ENCODE measurements at regions not wholly inside any gene's neighbourhood (a gene's known extent, or its start where the extent isn't known, plus 50 kb on each side); places are given as distances from the start of the nearest gene placed in this dataset.

DNA sequence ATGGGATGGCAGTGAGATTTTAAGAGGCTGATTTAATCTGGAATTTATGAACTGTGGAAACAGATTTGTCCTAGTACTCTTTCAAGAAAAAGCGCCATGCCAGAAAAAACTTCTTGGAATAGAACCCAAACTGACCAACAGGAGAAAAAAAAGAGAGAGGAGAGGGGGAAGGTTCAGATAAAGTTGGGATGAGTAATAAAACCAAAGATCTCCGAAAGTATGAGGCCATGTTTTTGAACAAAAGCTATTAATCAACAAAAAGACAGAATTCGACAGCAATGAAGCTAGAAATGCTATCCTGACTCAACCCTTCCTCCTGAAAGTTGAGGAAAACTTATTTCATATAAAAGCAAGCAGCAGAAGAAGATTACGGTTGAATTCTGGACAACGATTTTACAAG is 135.5 kb downstream of the CEMIP2 start:
- peaks cover 5% of the 10 kb centered on the region for H3K27me3 Mint-ChIP-seq
- H3K36me3 Mint-ChIP-seq = no peaks in the 10 kb centered on the region
- no peak overlapping the region for H3K4me3 Mint-ChIP-seq
- H3K9me3 Mint-ChIP-seq = peaks cover 0 to 1% (median 0%) of the 10 kb centered on the region in 3 donors
- no peak overlapping the region for H3K27ac Mint-ChIP-seq
- peaks cover 5 to 6% (median 5%) of the 10 kb centered on the region in 3 donors for H3K4me1 Mint-ChIP-seq

DNA sequence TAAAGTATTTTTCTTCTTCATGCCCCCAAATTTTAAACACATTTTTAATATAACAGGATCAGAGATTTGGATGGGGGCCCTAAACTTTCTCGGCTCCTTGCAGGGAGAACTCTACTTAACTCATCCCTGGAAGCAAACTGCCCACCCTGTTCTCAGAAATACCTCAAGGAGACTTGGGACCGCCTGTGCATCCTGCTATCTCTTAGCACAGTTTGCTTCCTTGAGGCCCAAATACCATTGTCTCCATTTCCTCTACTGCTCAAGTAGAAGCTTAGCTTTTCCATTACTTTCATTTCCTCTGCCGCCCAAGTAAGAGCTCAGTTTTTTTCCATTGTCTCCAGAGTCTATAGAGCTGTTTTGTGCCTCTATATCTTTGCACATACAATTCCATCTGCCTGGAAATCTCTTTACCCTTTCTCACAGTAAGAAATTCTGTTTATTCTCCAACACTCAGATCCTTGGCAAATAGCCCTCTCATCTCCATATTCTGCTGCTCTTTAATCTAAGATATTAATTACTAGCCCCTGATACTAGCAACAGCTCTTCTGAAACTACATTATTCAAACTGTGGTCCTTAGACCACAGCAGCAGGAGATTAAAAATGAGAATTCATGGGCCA is 137.8 kb downstream of the CEMIP2 start:
- H3K9me3 Mint-ChIP-seq = no peaks in the 10 kb centered on the region
- H3K27me3 Mint-ChIP-seq = peaks cover 2% of the 10 kb centered on the region
- H3K4me3 Mint-ChIP-seq = no peak overlapping the region
- H3K36me3 Mint-ChIP-seq = no peaks in the 10 kb centered on the region
- no peak overlapping the region for H3K27ac Mint-ChIP-seq
- no peaks in the 10 kb centered on the region for H3K4me1 Mint-ChIP-seq

DNA sequence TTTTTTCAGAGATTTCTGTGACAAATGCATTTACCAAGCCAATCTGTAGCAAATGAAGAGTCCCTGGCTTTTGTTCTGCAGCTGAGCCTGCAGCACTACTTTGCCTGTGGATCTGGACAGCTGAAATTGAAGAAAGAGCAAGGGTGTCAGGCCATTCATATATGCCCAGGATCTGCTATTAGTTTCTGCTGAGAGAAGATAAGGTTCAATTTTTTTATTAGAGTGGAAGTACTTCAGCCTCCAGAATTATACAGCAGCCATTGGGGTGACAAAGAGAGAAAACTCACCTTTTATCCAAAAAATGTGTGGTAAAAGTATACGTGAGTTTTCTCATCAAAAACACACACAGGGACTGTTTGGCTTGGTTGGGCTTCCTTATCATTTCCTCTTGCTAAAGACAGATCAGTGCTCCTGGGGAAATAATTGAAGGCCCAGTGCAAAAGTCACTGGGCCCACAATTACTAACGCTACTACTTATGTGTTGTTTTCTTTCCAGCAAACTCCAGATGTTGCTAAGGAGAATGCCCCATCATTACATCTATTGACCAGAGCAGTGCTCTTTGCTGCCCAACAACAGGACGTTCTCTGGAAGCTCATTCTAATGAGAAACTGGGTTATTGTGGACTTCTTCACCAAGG is 138.6 kb downstream of the CEMIP2 start:
- Mint-ChIP-seq H3K36me3 (no peaks in the 10 kb centered on the region), H3K4me3 (no peak overlapping the region), H3K9me3 (no peaks in the 10 kb centered on the region), H3K4me1 (no peaks in the 10 kb centered on the region), H3K27ac (no peak overlapping the region), H3K27me3 (peaks cover 2% of the 10 kb centered on the region)

GRCh38 chr9:71628247-71628646 is 140.1 kb downstream of the CEMIP2 start:
- Mint-ChIP-seq H3K9me3 (no peaks in the 10 kb centered on the region), H3K4me3 (no peak overlapping the region), H3K4me1 (no peaks in the 10 kb centered on the region), H3K36me3 (no peaks in the 10 kb centered on the region), H3K27me3 (peaks cover 2% of the 10 kb centered on the region), H3K27ac (no peak overlapping the region)

DNA sequence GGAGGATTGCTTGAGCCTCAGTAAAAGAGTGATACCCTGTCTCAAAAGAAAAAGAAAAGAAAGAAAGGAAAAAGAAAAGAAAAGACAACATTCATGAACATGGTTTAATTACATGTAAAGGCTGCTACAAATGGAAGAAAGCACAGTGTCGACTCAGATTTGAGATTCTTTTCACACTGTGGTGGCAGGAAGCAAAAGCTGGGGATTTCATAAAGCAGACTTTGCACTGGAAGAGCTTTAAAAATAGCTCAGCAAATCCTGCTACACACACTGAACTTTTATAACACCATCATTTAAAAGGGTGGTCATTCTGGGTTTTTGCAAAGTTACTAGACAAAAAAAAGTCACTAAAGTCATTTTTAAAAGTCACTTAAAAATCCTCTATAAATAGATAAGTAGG is 140.8 kb downstream of the CEMIP2 start:
- Mint-ChIP-seq H3K27me3 (peaks cover 2% of the 10 kb centered on the region), H3K36me3 (no peaks in the 10 kb centered on the region), H3K4me3 (no peak overlapping the region), H3K9me3 (no peaks in the 10 kb centered on the region), H3K27ac (no peak overlapping the region), H3K4me1 (no peaks in the 10 kb centered on the region)

- Mint-ChIP-seq H3K9me3 (no peaks in the 10 kb centered on the region), H3K4me3 (no peak overlapping the region), H3K27ac (no peak overlapping the region), H3K27me3 (peaks cover 3% of the 10 kb centered on the region), H3K36me3 (no peaks in the 10 kb centered on the region), H3K4me1 (no peaks in the 10 kb centered on the region)
These were observed 141.9 kb downstream of the CEMIP2 start for GRCh38 chr9:71626395-71626794.

DNA sequence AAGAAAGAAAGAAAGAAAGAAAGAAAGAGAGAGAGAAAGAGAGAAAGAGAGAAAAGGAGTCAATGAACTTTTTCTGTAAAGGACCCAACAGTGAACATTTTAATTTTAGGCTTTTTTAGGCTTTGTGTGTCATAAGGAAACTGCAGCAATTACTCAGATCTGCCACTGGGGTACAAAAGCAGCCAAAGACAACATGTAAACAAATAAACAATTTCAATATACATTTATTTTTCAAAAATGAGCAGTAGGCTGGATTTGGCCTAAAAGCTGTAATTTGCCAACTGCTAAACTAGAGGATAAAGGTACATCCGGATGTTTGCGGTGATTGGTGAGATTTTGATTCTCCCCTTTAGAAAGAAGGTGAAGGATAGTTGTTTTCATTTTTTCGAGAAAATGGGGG is 143.6 kb downstream of the CEMIP2 start:
- Mint-ChIP-seq H3K4me3 (no peak overlapping the region), H3K9me3 (no peaks in the 10 kb centered on the region), H3K4me1 (no peaks in the 10 kb centered on the region), H3K27ac (no peak overlapping the region), H3K36me3 (no peaks in the 10 kb centered on the region), H3K27me3 (peaks cover 5% of the 10 kb centered on the region)

GRCh38 chr9:71620746-71621145 is 147.6 kb downstream of the CEMIP2 start:
- H3K27ac Mint-ChIP-seq = no peak overlapping the region

DNA sequence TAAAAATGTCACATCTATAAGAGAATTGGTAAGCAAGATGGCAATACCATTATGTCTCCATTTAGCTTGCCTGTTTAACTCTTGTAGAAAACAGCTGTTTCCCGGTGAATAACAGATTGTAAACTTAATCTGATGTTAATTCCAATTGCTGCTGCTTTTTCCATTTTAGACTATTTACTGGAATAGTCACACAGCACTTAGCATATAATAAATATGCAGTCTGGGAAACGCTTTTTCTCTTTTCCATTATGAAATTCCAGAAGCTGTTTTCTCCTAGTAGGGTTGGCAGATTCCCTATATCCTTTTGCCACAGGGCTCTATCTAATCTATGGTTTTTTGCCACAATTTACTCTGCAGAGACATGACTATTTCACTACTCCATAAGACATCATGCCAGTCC is 148.0 kb downstream of the CEMIP2 start:
- Mint-ChIP-seq H3K27ac (no peak overlapping the region), H3K9me3 (peaks cover 2 to 12% (median 8%) of the 10 kb centered on the region in 3 donors), H3K4me1 (no peaks in the 10 kb centered on the region), H3K27me3 (peaks cover 3% of the 10 kb centered on the region), H3K36me3 (peaks cover 3% of the 10 kb centered on the region), H3K4me3 (no peak overlapping the region)

More at GRCh38 chr9:71620746-71621145, 147.6 kb downstream of the CEMIP2 start:
- Mint-ChIP-seq H3K4me3 (no peak overlapping the region), H3K4me1 (no peaks in the 10 kb centered on the region), H3K36me3 (peaks cover 3% of the 10 kb centered on the region), H3K9me3 (peaks cover 2 to 12% (median 8%) of the 10 kb centered on the region in 3 donors), H3K27me3 (peaks cover 3% of the 10 kb centered on the region)

DNA sequence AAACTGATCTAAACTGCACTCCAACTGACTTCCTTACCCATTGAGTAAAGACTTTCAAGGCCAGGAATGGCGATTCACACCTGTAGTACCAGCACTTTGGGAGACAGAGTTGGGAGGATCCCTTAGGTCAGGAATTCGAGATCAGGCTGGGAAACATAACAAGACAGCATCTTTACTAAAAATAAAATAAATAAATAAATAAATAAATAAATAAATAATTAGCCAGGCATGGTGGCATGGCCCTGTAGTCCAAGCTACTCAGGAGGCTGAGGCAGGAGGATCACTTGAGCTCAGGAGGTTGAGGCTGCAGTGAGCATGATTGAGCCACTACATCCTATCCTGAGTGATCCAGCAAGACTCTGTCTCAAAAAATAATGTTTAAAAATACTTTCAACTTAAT is 148.4 kb downstream of the CEMIP2 start:
- Mint-ChIP-seq H3K9me3 (peaks cover 2 to 12% (median 8%) of the 10 kb centered on the region in 3 donors), H3K4me3 (no peak overlapping the region), H3K4me1 (no peaks in the 10 kb centered on the region), H3K36me3 (peaks cover 3% of the 10 kb centered on the region), H3K27ac (no peak overlapping the region), H3K27me3 (peaks cover 3% of the 10 kb centered on the region)

DNA sequence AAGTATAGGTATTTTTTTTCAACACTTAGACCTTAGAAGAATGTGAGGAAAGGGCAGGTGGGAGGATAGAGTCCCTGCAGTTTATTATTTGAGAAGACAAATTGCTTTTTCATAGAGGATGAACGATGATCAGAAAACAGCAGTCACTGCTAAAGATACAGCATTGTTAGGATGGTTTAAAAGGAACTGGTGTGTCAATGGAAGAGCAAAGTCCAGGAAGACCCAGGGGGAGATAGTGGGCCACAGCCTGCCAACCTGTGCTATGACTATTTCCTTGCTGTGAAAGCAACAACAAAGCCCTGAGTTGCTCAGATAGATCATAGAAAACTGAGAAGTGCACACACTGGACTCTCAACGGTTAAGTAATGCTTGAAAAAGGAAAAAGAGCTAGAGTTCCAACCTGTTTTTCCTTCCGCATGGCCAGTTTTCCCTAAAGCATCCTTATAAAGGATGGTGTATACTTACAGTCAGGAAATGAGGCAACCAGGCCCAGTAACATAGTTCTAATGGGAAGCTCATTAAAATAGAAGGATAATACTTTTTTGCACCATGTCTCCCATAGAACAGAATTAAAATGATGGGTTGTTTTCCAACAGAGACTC is 153.8 kb downstream of the CEMIP2 start:
- Mint-ChIP-seq H3K4me3 (no peak overlapping the region), H3K27ac (no peak overlapping the region), H3K9me3 (peaks cover 8 to 19% (median 12%) of the 10 kb centered on the region in 3 donors), H3K27me3 (no peaks in the 10 kb centered on the region), H3K36me3 (peaks cover 3% of the 10 kb centered on the region), H3K4me1 (no peaks in the 10 kb centered on the region)

DNA sequence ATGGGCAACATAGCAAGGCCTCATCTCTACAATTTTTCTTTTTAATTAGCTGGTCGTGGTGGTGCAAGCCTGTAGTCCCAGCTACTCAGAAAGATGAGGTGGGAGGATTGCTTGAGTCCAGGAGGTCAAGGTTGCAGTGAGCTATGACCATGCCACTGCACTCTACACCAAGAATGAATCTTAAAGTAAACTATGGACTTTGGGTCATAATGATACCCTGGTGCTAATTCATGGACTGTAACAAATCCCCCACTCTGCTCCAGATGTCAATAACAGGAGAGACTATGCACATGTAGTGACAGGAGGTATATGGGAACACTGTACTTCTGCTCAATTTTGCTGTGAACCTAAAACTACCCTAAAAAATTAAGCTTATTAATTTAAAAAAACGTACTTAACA is 155.4 kb downstream of the CEMIP2 start:
- Mint-ChIP-seq H3K27ac (no peak overlapping the region), H3K4me1 (no peaks in the 10 kb centered on the region), H3K4me3 (no peak overlapping the region), H3K27me3 (no peaks in the 10 kb centered on the region), H3K9me3 (peaks cover 8 to 18% (median 12%) of the 10 kb centered on the region in 3 donors), H3K36me3 (peaks cover 3% of the 10 kb centered on the region)

DNA sequence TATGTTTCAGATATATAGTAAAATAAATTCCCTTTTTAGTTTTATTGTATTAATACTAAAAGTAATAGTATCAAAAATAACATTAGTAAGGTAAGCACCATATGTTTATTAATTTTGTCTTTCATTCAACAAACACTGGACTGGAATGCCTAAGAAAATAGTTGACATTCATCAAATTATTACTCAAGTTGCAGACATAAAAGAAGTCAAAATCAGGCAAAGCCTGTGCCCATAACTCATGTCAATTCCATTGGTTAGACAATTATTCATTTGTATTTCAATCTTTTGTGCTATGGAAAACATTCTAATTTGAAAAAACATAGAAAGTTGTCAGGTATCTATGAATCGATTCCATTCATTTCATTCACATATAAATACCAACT is 158.9 kb downstream of the CEMIP2 start:
- H3K27ac Mint-ChIP-seq = no peak overlapping the region
- H3K4me3 Mint-ChIP-seq = no peak overlapping the region
- peaks cover 4 to 7% (median 6%) of the 10 kb centered on the region in 3 donors for H3K9me3 Mint-ChIP-seq
- no peaks in the 10 kb centered on the region for H3K36me3 Mint-ChIP-seq
- no peaks in the 10 kb centered on the region for H3K27me3 Mint-ChIP-seq
- H3K4me1 Mint-ChIP-seq = no peaks in the 10 kb centered on the region

DNA sequence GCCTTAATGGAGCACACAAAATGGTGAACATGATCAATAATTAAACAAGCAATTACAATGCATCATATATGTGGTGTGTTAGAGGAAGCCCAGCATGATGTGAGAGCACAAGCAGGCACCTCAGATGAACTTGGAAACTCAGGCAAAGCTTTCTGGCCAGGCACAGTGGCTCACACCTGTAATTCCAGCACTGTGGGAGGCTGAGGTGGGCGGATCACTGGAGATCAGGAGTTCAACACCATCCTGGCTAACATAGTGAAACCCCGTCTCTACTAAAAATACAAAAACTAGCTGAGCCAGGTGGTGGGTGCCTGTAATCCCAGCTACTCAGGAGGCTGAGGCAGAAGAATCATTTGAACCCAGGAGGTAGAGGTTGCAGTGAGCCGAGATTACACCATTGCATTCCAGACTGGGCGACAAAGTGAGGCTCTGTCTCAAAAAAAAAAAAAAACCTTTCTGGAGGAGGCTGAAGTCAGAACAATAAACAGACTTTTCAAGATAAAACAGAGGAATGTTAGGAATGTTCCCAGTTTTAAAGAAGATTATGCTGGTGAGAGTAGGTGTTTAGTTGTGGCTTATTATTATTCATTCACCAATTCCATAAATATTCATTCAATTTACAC is 159.4 kb downstream of the CEMIP2 start:
- Mint-ChIP-seq H3K36me3 (no peaks in the 10 kb centered on the region), H3K27ac (no peak overlapping the region), H3K4me1 (no peaks in the 10 kb centered on the region), H3K4me3 (no peak overlapping the region), H3K27me3 (no peaks in the 10 kb centered on the region), H3K9me3 (peaks cover 4 to 7% (median 6%) of the 10 kb centered on the region in 3 donors)

DNA sequence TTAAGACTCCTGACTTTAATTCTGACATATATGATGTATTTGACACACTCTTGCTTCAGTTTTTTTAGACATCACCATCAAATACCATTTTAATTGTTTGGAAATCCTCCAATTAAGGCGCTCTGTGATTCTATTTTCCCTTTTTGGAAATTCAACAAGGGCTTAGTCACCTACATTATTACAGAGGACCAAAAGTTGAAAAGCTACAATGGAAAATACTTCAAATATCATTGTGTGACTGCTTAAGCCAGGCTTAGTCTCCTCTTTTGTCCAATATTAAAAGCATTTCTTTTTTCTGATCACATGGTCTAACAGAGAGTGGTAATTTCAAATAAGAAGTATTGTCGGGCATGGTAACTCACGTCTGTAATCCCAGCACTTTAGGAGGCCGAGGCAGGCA is 160.3 kb downstream of the CEMIP2 start:
- no peak overlapping the region for H3K27ac Mint-ChIP-seq
- H3K27me3 Mint-ChIP-seq = no peaks in the 10 kb centered on the region

More for the DNA sequence above, 160.3 kb downstream of the CEMIP2 start:
- no peaks in the 10 kb centered on the region for H3K4me1 Mint-ChIP-seq
- no peaks in the 10 kb centered on the region for H3K36me3 Mint-ChIP-seq
- peaks cover 4 to 7% (median 6%) of the 10 kb centered on the region in 3 donors for H3K9me3 Mint-ChIP-seq
- H3K4me3 Mint-ChIP-seq = no peak overlapping the region

Data from IgD-negative memory B cell (primary cell).